ENCODE measurements at regions not wholly inside any gene's neighbourhood (a gene's known extent, or its start where the extent isn't known, plus 50 kb on each side); places are given as distances from the start of the nearest gene placed in this dataset.

- TF ChIP-seq GATA2 (IDR thresholded peaks at IDR 0.05; ENCODE audit: low read depth, low read length) (no peak), GATA3 (IDR thresholded peaks at IDR 0.05; ENCODE audit: low read depth, low read length) (no peak)
Measured at GRCh38 chr13:44218501-44219240, 155.0 kb upstream of the SERP2 start.
